Activated T-cell treated with anti-CD3 and anti-CD28 coated beads, Interleukin-2, amount 50 U/mL, for 48 hours (primary cell): ENCODE measurements at regions not wholly inside any gene's neighbourhood (a gene's known extent, or its start where the extent isn't known, plus 50 kb on each side); places are given as distances from the start of the nearest gene placed in this dataset.
"Not testable (repeated sequence)": the region's sequence is repeated elsewhere in the genome, so short reads cannot be mapped to it uniquely, and the experiment has no call there.

Source experiments
- DNase-seq, 2 experiments: peaks; one replicate each; pipeline ENCODE4 v3.0.0-alpha.2; 2020

- DNase-seq = not testable (repeated sequence)
These were observed 52.3 kb downstream of the SEPTIN7 start for GRCh38 chr7:35853194-35853593.

- DNase-seq = no peak
These were observed 53.5 kb downstream of the SEPTIN7 start for GRCh38 chr7:35854311-35854710.

DNA sequence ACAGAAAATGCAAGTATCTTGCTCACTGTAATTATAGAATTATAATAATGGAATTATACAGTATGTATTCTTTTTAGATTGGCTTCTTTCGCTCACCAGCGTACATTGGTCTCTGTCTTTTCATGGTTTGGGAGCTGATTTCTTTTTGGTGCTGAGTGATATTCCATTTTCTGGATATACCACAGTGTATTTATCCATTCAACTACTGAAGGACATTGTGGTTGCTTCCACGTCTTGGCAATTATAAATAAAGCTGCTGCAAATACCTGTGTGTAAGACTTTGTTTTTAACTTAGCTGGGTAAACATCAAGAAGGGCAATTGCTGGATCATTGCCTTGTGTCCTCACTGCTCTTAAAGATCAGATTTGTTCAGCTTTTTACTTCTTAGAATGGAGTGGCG is 55.3 kb downstream of the SEPTIN7 start:
- DNase-seq = no peak

- DNase-seq = no peak
These were observed 59.8 kb downstream of the SEPTIN7 start for GRCh38 chr7:35860664-35861063.

DNA sequence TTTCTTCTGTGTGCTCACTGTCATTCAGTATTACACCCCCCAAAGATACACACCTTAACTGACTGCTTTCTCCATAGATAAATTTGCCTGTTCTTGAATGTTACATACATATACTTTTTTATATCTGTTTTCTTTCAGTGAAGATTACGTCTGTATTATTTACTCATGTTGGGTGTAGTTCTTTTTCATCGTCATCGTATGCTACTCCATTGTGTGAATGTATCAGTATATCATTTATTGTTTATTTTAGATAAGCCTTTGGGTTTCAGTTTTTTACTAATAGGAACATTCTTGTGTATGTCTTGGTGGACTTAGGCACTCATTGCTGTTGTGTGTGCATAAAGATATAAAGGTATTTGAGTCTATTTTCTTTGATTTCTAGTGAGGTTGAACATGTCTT is 64.4 kb downstream of the SEPTIN7 start:
- no peak for DNase-seq

DNA sequence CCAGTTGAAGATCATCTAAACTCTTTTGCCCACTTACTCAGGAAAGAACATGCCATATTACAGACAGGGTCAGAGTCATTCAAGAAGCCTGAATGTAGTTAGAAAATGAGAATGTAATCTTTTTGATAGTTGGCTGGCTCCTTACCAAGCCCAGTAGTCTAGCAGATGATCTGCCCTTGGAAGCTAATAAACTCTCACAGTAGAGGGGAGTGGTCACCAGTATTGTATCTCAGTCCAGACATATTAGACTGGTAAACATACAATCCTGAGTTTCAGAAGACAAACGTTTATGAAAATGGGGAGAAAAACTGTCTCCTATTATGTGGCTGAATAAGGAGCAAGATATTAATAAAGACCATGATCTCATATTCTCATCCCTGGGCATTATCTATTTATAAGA is 65.3 kb downstream of the SEPTIN7 start:
- DNase-seq = no peak

- DNase-seq = not testable (repeated sequence)
These were observed 68.3 kb downstream of the SEPTIN7 start for GRCh38 chr7:35869117-35869516.

DNA sequence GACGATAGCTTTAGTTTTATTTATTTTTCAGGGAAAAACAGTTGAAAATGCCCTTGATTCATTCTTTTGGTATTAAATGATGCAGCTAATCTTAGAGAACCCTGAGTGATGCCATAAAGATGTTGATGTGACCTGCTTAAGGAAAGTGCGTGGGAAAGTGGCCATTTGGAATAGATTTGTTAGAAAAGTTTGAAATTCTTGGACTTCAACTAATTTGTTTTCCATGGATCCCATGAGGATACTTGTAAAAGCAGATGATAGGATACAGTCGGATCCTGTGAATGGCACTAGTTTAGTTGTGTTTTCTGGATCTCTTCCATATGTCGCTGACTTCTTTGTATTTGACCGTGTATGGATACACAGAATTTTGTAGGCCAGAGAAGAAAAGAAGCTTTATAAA is 69.0 kb downstream of the SEPTIN7 start:
- no peak for DNase-seq

GRCh38 chr7:35871856-35872255 is 71.0 kb downstream of the SEPTIN7 start:
- no peak for DNase-seq

DNA sequence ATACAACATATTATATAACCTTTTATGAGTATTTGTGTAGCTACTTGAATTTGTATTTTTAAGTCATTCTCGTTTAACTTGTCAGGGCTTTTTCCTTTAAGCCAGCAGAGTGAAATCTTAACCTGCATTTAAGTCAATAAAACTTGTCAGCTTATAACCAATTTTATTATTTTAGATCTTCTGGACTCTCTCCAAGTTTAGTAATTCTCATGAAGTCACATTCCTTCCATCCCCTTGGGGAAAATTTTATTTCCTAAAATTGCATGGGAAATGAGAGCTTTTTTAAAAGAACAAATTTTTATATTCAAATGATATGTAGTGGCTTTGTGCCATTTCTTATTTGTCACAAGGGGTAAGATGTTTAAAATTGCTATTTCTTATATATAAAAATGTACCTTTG is 74.0 kb downstream of the SEPTIN7 start:
- DNase-seq = no peak

- no peak for DNase-seq
These were observed 74.4 kb downstream of the SEPTIN7 start for GRCh38 chr7:35875292-35875691.

DNA sequence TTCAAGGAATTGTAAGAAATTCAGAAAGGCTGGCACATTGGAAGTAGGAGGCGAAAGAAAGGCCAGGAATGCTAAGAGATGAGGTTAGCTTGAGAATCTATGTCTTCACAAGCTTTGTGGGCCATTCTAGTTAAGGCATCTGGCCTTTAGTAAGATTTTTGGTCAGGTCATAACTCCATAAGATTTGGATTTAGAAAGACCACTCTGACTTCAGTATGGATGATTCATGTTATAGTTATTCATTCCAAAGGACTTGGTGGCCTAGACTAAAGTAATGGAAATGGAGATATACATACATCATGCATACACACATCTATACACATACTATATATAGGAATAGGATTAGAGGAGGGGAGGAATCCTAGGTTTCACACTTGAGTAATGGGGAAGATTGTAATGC is 77.5 kb downstream of the SEPTIN7 start:
- DNase-seq = no peak

DNA sequence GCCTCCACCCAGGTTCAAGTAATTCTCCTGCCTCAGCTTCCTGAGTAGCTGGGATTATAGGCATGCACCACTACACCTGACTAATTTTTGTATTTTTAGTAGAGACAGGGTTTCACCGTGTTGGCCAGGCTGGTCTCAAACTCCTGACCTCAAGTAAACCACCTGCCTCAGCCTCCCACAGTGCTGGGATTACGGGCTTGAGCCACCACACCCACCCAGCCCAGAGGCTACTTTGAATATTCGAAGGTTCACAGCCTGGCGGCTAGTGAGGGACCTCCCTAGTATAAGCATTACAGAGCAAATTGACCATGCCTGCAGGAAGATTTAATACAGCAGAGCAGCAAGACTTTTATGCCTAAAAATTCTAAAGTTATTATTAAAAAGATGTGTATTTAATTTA is 86.6 kb downstream of the SEPTIN7 start:
- not testable (repeated sequence) for DNase-seq

DNA sequence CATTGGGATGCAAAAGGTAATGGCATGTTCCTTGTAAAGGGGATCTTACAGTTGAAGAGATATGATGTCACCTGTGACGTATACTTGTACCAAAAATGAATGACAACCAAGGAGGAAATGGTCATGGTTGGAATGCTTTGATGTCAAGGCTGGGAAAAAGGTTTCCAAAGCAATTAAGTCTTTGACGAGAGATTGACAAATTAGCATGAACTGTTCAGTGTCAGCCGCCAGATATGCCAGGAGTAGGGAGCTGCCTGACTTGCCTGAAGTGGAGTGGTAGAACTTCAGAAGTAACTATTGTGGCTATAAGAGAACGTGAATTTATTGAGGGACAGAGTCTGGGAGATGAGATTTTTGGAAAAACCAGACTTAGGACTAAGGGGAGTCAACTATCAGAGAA is 88.1 kb downstream of the SEPTIN7 start:
- no peak for DNase-seq

GRCh38 chr7:35889870-35890269 is 89.0 kb downstream of the SEPTIN7 start:
- no peak for DNase-seq

GRCh38 chr7:35891004-35891830 is 90.4 kb downstream of the SEPTIN7 start:
- DNase-seq = no peak

DNA sequence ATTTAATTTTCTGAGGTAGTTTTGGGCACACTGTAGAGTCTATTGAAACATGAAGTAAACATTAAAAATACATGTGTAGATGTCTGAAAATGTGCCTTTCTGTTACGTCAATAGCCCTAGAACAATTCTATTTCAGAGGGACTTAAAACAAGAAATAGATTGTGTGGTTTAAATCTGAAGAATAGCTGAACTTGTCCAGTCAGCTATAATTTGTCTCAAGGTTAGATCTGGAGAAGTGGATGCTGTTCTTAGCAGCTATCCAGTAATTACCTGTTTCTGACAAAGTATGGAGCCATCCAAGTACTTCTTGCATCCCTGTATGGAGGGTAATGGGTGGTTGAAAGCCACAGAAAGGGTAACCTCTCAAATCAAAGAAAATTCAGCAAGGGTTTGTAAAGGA is 92.8 kb downstream of the SEPTIN7 start:
- no peak for DNase-seq

GRCh38 chr7:35894721-35895120 is 93.9 kb downstream of the SEPTIN7 start:
- DNase-seq = no peak

DNA sequence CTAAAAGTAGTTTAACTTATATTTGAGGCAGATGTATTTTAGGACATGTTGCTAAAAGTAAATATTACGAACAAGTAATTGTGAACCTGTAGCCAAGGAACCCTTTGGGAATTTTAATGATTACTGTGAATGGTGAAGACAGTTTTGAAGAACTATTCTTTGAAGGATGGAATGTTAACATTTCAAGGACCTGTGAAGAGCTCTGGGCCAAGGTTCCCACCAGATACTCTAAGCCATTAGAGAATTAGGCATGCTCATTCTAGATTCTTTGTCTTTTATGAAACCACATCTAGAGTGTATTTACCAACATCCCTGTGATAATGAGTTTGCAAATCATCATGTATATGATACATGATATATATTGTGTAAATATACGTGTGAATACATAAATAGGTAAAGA is 99.8 kb downstream of the SEPTIN7 start:
- DNase-seq = no peak

- no peak for DNase-seq
These were observed 104.7 kb downstream of the SEPTIN7 start for GRCh38 chr7:35905555-35905954.

GRCh38 chr7:35906191-35906908 is 105.5 kb downstream of the SEPTIN7 start:
- DNase-seq = peak; percentile 65 to 67

DNA sequence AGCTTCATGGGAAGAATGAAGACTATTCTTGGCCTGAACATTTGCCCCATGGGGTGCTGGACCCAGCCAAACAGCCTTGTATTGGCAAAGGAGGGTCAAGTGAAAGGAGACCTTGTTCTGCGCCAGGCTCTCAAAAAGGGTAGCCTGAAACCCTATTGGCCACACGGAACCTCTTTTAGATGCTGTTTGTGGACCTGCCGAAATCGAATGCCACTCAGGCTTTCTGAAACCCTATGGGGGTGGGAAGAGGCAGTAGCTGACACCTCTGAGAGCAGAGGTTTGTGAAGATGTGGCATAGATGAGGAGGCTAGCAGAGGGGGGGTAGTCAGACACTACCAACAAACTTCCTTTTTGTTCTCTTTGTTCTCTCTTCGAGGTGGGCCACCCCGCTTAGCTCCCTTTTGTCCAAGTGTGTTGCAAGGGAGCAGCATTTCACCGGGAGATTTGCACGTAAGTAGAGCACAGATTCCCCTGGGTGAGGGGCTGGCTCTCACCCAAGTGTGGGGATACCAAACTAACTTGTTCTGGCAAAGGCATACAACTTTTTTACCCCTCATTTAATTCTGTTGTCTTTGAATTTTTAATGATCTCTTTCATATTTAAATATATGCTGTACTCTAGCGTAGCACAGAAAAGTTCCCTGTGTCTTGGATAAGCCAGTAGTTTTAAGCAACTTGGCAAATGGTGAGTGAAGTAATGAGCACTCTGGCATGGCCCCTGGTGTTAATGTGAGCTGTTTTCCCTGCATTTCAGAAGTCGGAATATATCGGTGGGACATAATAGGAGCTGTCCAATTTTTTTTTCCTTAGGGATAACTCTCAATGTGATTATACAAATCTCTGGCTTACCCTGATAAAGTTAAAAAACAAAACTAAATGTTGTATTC is 107.7 kb downstream of the SEPTIN7 start:
- no peak for DNase-seq

- no peak for DNase-seq
These were observed 109.1 kb downstream of the SEPTIN7 start for GRCh38 chr7:35909870-35910357.
